Endothelial cell (in vitro differentiated cells): ENCODE measurements at regions not wholly inside any gene's neighbourhood (a gene's known extent, or its start where the extent isn't known, plus 50 kb on each side); places are given as distances from the start of the nearest gene placed in this dataset.

Experiments
- DNase-seq: peaks from one replicate; pipeline ENCODE4 v3.0.0; 2021; ENCODE audit warnings: low spot score
- H3K27ac Mint-ChIP-seq: one replicate; pipeline ENCODE4 v1.8.0; 2021; ENCODE audit warnings: mixed read lengths, inconsistent platforms; ENCODE audit not compliant: unreplicated experiment
- H3K27me3 Mint-ChIP-seq: one replicate; pipeline ENCODE4 v1.8.0; 2021; ENCODE audit warnings: mild to moderate bottlenecking, moderate library complexity, mixed read lengths, inconsistent platforms; ENCODE audit not compliant: unreplicated experiment
- H3K36me3 Mint-ChIP-seq: one replicate; pipeline ENCODE4 v1.8.0; 2021; ENCODE audit warnings: mild to moderate bottlenecking, low read depth, mixed read lengths, inconsistent platforms; ENCODE audit not compliant: unreplicated experiment
- H3K4me1 Mint-ChIP-seq: one replicate; pipeline ENCODE4 v1.8.0; 2021; ENCODE audit warnings: mild to moderate bottlenecking, mixed read lengths, inconsistent platforms; ENCODE audit not compliant: unreplicated experiment
- H3K4me3 Mint-ChIP-seq: one replicate; pipeline ENCODE4 v1.8.0; 2021; ENCODE audit warnings: mild to moderate bottlenecking, mixed read lengths, inconsistent platforms; ENCODE audit not compliant: unreplicated experiment
- H3K9me3 Mint-ChIP-seq: one replicate; pipeline ENCODE4 v1.8.0; 2021; ENCODE audit warnings: mixed read lengths, inconsistent platforms; ENCODE audit not compliant: unreplicated experiment
- TF ChIP-seq, protein P1 (sequence below): fragments of 200-600 bp; sonication (generic); IDR thresholded peaks from one replicate; pipeline ENCODE4 v1.5.0; 2021; ENCODE audit warnings: antibody characterized with exemption; ENCODE audit not compliant: unreplicated experiment

DNA sequence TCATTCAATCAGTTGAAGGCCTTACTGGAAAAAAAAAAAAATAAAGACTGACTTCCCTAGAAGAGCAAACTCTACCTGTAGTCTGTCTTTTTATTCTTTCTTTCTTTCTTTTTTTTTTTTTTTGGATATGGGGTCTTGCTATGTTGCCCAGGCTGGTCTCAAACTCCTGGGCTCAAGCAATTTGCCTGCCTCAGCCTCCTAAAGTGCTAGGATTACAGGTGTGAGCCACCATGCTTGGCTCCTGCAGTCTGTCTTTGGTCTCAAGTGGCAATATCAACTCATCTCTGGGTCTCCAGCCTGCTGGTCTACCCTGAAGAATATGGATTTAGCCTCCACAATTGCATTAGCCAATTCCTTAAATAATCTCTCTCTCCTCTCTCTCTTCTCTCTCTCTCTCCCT is 167.7 kb upstream of the P2RY1 start:
- TF ChIP-seq, protein P1, sequence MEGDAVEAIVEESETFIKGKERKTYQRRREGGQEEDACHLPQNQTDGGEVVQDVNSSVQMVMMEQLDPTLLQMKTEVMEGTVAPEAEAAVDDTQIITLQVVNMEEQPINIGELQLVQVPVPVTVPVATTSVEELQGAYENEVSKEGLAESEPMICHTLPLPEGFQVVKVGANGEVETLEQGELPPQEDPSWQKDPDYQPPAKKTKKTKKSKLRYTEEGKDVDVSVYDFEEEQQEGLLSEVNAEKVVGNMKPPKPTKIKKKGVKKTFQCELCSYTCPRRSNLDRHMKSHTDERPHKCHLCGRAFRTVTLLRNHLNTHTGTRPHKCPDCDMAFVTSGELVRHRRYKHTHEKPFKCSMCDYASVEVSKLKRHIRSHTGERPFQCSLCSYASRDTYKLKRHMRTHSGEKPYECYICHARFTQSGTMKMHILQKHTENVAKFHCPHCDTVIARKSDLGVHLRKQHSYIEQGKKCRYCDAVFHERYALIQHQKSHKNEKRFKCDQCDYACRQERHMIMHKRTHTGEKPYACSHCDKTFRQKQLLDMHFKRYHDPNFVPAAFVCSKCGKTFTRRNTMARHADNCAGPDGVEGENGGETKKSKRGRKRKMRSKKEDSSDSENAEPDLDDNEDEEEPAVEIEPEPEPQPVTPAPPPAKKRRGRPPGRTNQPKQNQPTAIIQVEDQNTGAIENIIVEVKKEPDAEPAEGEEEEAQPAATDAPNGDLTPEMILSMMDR: no peak
- Mint-ChIP-seq H3K36me3 (no peaks in the 10 kb centered on the region), H3K27ac (no peak overlapping the region), H3K4me1 (peaks cover 6% of the 10 kb centered on the region), H3K27me3 (peaks cover 2% of the 10 kb centered on the region), H3K9me3 (no peaks in the 10 kb centered on the region), H3K4me3 (no peak overlapping the region)
- DNase-seq: no peak

DNA sequence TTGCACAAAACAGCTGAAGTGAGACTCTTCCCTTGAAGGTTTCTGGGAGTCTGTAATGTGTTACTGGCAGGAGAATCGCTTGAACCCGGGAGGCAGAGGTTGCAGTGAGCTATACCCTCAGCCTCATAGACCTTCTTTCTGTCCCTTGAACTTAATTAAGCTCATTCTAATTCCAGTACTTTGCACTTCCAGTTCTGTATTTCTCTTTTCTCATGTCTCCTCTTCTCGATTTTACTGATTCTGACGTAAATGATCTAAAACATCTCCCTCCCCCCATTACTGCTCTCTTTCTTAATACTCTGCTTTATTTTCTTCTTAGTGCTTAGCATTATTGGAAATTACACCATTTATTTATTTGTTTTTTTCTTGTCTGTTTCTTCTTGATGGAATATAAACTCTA is 165.4 kb upstream of the P2RY1 start:
- Mint-ChIP-seq H3K36me3 (no peaks in the 10 kb centered on the region), H3K4me1 (peaks cover 7% of the 10 kb centered on the region), H3K9me3 (no peaks in the 10 kb centered on the region), H3K4me3 (no peak overlapping the region), H3K27me3 (peaks cover 2% of the 10 kb centered on the region), H3K27ac (no peak overlapping the region)
- TF ChIP-seq, protein P1: no peak
- no peak for DNase-seq

DNA sequence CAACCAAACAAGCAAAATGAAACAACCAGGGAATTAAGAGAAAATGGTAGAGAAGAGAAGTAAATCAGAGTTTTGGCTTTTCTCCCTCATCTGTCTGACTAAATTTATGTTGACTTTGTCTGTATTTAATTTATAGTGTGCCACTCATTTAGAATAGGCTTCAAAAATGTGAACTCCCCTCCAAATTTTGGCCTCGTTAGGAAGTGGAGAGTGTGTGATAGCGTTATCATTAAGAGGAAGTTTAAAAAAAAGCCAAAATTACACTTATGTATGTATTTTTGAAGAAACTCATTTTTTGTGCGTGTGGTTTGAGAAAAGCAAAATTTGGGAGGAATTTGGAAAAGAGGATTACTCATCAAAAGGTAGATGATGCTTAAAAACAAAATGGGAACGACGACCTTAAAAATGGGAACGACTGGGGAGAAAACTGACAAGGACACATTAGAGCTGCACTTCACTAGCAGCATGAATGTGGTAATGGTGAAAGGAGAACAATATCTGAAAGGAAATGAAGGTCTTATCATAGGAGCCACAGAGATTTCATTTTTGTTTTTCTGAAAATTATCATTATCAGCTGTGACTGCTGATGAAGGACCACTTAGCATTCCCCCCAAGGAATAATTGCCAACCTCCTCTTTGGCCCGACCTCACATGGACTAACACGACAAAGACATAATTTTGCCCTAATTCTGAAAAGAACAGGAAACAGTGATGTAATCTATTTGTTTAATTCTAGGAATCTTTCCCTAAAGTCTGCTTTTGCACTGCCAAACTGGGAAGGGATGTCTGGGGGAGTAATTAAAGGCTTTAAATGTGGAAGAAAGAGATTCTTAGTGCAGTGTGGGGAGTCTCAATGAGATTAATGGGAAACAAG is 163.2 kb upstream of the P2RY1 start:
- H3K27ac Mint-ChIP-seq: no peak overlapping the region
- DNase-seq: no peak
- H3K27me3 Mint-ChIP-seq: peaks cover 2% of the 10 kb centered on the region
- H3K4me1 Mint-ChIP-seq: peaks cover 7% of the 10 kb centered on the region
- no peaks in the 10 kb centered on the region for H3K9me3 Mint-ChIP-seq
- H3K36me3 Mint-ChIP-seq: no peaks in the 10 kb centered on the region
- H3K4me3 Mint-ChIP-seq: no peak overlapping the region
- TF ChIP-seq, protein P1: no peak

DNA sequence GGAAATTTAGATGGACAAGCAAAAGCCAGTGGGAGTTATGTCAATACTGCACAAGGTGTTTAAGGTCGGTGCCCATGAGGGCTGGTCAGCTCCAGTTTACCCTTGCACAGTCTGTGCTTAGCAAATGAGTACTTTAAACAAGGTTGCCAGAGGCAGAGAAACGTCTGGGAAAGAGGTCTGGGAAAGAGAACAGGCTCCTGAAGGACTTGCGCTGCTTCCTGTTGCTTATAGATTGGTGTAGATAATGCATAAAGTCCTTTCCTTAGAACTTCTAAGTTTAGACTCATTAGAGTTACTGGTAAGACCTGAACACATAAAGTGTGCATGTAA is 162.6 kb upstream of the P2RY1 start:
- no peaks in the 10 kb centered on the region for H3K9me3 Mint-ChIP-seq
- H3K4me3 Mint-ChIP-seq: no peak overlapping the region
- H3K27me3 Mint-ChIP-seq: peaks cover 2% of the 10 kb centered on the region
- no peak for DNase-seq
- H3K4me1 Mint-ChIP-seq: peaks cover 7% of the 10 kb centered on the region
- TF ChIP-seq, protein P1: no peak
- no peaks in the 10 kb centered on the region for H3K36me3 Mint-ChIP-seq
- no peak overlapping the region for H3K27ac Mint-ChIP-seq

DNA sequence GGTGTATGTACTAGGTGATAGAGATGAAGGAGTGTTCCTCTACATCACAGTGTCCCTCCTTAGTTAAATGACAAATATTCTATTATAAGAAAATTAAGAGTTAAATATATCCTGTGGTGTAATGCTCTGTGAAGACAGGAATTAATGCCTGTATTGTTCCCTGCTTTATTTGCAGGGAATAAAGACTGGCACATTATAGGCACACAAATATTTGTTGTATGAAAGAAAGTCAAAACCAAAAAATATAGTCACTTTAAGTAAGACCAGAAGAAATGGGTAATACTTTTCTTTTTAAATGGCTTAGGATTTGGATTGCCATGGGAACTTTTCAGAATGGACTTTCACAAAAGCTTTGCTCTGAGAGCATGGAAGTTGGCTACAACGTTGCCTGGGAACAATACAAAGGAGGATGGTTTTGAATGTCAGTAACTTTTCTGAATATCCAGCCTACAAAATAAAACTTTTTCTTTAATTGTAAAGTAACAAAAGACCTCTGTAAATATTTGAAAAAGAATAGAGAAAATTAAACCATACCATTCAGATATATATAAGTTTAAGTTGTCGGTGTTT is 158.0 kb upstream of the P2RY1 start:
- H3K4me3 Mint-ChIP-seq: no peak overlapping the region
- no peak for DNase-seq
- H3K27me3 Mint-ChIP-seq: no peaks in the 10 kb centered on the region
- no peaks in the 10 kb centered on the region for H3K36me3 Mint-ChIP-seq
- peaks cover 4% of the 10 kb centered on the region for H3K4me1 Mint-ChIP-seq
- H3K9me3 Mint-ChIP-seq: no peaks in the 10 kb centered on the region
- TF ChIP-seq, protein P1: no peak
- H3K27ac Mint-ChIP-seq: no peak overlapping the region
